NCI-H748 (cell line): ENCODE measurements at regions not wholly inside any gene's neighbourhood (a gene's known extent, or its start where the extent isn't known, plus 50 kb on each side); places are given as distances from the start of the nearest gene placed in this dataset.
A peak's percentile ranks its signal among the peaks of the same experiment; 100 is the strongest.

Experiments used
- DNase-seq: peaks from one replicate; lab custom pipeline; 2025; ENCODE audit not compliant: unreplicated experiment; lab: John Stamatoyannopoulos, UW

- DNase-seq, result peak; percentile 1
These were observed 159.6 kb upstream of the ANK2 start for GRCh38 chr4:112889619-112890527.

- no peak for DNase-seq
These were observed 155.0 kb upstream of the ANK2 start for GRCh38 chr4:112894480-112894879.

GRCh38 chr4:112894951-112895350, 154.5 kb upstream of the ANK2 start:
- no peak for DNase-seq

- DNase-seq, result no peak
These were observed 153.4 kb upstream of the ANK2 start for GRCh38 chr4:112895811-112896608.

GRCh38 chr4:112896609-112897190, 152.8 kb upstream of the ANK2 start:
- no peak for DNase-seq

- DNase-seq, result no peak
These were observed 151.9 kb upstream of the ANK2 start for GRCh38 chr4:112897543-112897942.

- DNase-seq, result no peak
These were observed 150.9 kb upstream of the ANK2 start for GRCh38 chr4:112898357-112899141.

GRCh38 chr4:112900416-112900815, 149.0 kb upstream of the ANK2 start:
- DNase-seq, result no peak

- no peak for DNase-seq
These were observed 147.5 kb upstream of the ANK2 start for GRCh38 chr4:112901962-112902411.

- DNase-seq, result no peak
These were observed 143.7 kb upstream of the ANK2 start for GRCh38 chr4:112905728-112906127.

GRCh38 chr4:112908511-112908910, 140.9 kb upstream of the ANK2 start:
- no peak for DNase-seq

- DNase-seq, result no peak
These were observed 139.2 kb upstream of the ANK2 start for GRCh38 chr4:112910109-112910736.

GRCh38 chr4:112916868-112917267, 132.6 kb upstream of the ANK2 start:
- no peak for DNase-seq

GRCh38 chr4:112923516-112923915, 125.9 kb upstream of the ANK2 start:
- no peak for DNase-seq

- no peak for DNase-seq
These were observed 122.6 kb upstream of the ANK2 start for GRCh38 chr4:112926819-112927218.

- DNase-seq, result no peak
These were observed 121.9 kb upstream of the ANK2 start for GRCh38 chr4:112927544-112927943.

GRCh38 chr4:112931001-112931400, 118.5 kb upstream of the ANK2 start:
- no peak for DNase-seq

- DNase-seq, result no peak
These were observed 115.7 kb upstream of the ANK2 start for GRCh38 chr4:112933790-112934189.

GRCh38 chr4:112938461-112939058, 110.9 kb upstream of the ANK2 start:
- peak; percentile 26 for DNase-seq

GRCh38 chr4:112939901-112940300, 109.6 kb upstream of the ANK2 start:
- peak; percentile 33 for DNase-seq
